ENCODE measurements at regions not wholly inside any gene's neighbourhood (a gene's known extent, or its start where the extent isn't known, plus 50 kb on each side); places are given as distances from the start of the nearest gene placed in this dataset.

DNA sequence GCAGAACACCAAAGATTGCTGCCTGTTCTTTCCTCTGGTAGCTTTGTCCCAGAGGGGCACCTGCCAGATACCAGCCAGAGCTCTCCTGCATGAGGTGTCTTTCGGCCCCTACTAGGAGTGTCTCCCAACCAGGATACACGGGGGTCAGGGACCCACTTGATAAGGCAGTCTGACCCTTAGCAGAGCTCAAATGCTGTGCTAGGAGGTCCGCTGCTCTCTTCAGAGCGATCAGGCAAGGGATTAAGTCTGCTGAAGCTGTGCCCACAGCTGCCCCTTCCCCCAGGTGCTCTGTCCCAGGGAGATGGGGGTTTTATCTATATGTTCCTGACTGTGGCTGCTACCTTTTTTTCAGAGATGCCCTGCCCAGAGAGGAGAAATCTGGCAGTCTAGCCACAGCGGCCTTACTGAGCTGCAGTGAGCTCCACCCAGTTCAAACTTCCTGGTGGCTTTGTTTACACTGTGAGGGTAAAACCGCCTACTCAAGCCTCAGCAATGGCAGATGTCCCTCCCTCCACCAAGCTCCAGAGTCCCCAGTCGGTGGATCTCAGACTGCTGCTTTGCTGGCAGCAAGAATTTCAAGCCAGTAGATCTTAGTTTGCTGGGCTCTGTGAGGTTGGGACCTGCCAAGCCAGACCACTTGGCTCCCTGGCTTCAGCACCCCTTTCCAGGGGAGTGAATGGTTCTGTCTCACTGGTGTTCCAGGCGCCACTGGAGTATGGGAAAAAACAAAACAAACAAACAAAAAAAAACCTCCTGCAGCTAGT is 52.0 kb upstream of the TMTC2 start:
- DNase-seq = peak; percentile 74

DNA sequence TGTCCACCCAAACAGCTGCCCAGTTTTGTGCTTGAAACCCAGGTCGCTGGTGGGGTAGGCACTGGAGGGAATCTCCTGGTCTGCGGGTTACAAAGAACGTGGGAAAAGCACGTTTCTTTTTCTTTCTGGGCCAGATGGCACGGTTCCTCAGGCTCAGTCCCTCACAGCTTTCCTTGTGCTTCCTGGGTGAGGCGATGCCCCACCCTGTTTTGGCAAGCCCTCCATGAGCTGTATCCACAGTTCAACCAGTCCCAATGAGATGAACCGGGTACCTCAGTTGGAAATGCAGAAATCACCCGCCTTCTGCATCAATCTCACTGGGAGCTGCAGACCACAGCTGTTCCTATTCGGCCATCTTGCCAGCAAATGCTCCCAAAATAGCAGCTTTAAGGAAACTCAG is 51.4 kb upstream of the TMTC2 start:
- DNase-seq = peak; percentile 91

Data from NCI-H446 treated with DMSO at 0.1 percent for 48 hours (cell line).